LoVo (cell line): ENCODE measurements at regions not wholly inside any gene's neighbourhood (a gene's known extent, or its start where the extent isn't known, plus 50 kb on each side); places are given as distances from the start of the nearest gene placed in this dataset.

ENCODE experiments used
- DNase-seq: peaks from one replicate; pipeline ENCODE4 v3.0.0-alpha.2; 2016; ENCODE audit warnings: low spot score

- DNase-seq, result no peak
Measured at GRCh38 chr15:23514484-23514883, 51.0 kb upstream of the MKRN3 start.

- DNase-seq, result no peak
Measured at GRCh38 chr15:23506762-23507161, 58.7 kb upstream of the MKRN3 start.

- no peak for DNase-seq
Measured at GRCh38 chr15:23503980-23504379, 56.9 kb upstream of the GOLGA6L2 start.

DNA sequence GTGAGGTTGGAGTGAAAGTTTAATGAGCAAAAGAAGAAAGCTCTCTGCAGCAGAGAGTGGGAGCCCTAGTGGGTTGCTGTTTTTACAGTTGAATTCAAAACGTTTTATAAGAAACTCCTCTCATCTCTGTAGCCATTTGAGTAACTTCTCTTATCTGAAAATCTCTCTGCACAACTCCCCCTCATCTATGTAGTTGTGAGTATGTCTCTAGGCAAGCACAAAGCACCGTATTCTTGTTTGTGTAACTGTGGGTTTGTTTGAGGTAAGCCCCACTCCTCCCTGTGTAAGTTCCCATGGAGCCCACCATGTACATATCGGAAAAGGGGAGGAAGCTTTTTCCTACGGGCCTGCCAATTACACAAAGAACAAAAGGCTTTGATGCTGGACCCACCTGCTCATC, 56.5 kb upstream of the GOLGA6L2 start:
- DNase-seq, result no peak

DNA sequence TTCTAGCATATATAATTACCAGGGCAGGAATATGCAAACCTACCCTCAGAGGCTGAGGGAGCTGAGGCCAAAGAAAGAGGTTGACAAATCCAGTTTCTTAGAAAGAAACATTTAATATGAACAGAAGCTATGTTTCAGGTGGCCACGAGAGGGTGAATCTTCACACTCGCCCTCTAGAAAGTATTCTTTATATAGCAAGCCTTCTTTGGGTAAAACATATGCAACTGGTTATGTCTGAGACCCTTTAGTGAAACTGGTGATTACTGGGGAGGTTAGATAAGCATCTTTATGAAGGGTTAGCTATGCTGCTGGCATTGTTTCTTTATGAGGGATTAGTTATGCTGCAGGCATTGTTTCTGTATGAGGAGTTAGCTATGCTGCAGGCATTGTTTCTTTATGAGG, 50.7 kb upstream of the GOLGA6L2 start:
- peak; percentile 25 for DNase-seq
